Fibroblast of skin of right biceps (primary cell): ENCODE measurements at regions not wholly inside any gene's neighbourhood (a gene's known extent, or its start where the extent isn't known, plus 50 kb on each side); places are given as distances from the start of the nearest gene placed in this dataset.
A peak's percentile ranks its signal among the peaks of the same experiment; 100 is the strongest.

ENCODE experiments used
- DNase-seq: peaks from one replicate; pipeline ENCODE4 v3.0.0-alpha.2; 2013

GRCh38 chr12:28827861-28828260 is 321.2 kb upstream of the FAR2 start:
- no peak for DNase-seq

DNA sequence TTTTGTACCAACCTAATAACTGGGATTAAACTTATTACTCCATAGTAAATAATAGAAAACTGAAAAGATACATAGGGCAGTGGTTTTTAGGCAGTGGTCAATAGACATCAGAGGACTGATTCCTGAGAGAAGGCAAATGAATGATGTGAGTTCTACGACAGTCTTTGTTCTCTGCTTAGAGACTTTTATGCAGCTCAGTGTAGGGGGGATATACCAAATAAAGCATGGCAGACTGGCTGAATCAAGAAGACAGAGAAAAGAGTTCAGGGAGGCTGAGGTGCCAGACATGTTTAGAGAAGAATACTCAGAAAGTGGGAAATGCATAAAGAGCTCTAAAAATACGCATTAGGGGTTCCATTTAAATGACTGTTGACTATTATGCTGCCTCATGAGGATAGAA is 320.8 kb upstream of the FAR2 start:
- no peak for DNase-seq

GRCh38 chr12:28830491-28830890 is 318.6 kb upstream of the FAR2 start:
- DNase-seq, result no peak

DNA sequence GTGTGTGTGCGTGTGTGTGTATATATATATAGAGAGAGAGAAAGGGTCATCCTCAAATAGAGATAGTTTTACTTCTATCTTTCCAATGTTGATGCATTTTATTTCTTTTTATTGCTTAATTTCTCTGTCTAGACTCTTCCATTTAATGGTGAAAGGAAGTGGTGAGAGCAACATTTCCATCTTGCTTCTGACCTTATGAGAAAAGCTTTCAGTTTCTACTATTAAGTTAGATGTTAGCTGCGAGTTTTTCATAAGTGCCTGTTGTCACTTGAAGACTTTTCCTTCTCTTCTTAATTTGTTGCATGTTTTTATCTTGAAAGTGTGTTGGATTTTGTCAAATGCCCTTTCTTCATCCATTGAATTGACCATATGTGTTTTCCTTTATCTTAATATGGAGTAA is 304.4 kb upstream of the FAR2 start:
- DNase-seq, result no peak

- no peak for DNase-seq
Measured at GRCh38 chr12:28851781-28852180, 297.3 kb upstream of the FAR2 start.

DNA sequence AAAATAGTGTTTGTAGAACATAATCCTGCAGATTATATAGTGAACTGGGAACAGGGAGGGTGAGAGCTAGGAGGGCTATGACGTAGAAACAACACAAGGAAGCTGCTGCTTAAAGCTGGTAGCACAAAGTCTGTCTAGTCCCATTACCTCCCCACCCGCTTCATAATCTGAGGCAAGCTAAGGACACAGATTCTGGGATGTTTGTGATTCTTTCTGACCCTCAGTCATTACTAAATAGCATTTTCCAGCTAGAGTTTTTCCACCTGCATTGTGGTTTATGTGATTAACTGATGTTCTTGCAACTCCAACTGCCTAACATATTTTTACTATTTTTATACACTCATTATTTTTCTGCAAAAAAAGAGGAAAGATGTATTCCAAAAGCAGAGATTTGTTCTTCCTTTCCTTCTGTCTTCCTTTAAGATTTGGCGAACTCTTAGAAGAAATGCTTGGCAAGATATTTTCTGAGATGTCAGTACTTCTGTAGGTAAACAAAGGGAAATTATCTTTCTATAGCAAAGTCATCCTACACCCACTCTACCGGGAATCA is 293.2 kb upstream of the FAR2 start:
- no peak for DNase-seq

DNA sequence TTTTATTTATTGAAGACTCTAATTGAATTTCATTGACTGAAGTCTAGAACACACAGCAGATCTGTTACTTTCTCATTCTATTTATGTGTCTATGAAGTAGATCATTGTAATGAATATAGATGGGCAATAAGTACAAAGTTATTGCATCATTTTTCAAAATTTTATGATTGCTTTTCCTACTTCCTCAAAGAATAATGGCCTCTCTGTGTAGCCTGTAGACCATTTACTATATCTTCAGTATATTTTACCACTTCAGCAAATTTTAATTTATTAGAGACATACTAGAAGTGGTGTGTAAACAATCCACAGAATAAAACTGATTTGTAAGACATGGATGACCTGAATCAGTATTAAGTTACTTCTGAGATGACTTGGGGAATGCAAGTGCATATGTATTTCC is 291.7 kb upstream of the FAR2 start:
- no peak for DNase-seq

GRCh38 chr12:28859551-28859950 is 289.5 kb upstream of the FAR2 start:
- no peak for DNase-seq

DNA sequence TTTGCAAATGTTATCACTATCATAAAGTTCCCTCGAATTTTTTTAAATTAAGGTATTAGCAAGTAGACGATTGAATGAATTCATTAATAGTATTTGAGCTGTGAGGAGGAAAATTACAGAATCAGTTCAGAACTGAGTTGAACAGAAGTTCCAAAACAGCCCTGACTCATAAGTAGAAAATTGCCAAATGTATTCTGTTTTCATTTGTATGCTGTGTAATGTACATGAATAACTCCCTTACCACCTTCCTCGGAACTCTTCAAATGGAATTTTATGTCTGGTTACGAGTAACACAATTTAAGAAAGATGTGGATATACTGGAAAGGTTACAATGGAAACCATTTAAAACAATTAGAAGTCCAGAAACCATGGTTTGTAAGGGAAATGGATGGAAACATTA is 283.3 kb upstream of the FAR2 start:
- DNase-seq, result peak; percentile 25

GRCh38 chr12:28866296-28866695 is 282.8 kb upstream of the FAR2 start:
- DNase-seq, result no peak

DNA sequence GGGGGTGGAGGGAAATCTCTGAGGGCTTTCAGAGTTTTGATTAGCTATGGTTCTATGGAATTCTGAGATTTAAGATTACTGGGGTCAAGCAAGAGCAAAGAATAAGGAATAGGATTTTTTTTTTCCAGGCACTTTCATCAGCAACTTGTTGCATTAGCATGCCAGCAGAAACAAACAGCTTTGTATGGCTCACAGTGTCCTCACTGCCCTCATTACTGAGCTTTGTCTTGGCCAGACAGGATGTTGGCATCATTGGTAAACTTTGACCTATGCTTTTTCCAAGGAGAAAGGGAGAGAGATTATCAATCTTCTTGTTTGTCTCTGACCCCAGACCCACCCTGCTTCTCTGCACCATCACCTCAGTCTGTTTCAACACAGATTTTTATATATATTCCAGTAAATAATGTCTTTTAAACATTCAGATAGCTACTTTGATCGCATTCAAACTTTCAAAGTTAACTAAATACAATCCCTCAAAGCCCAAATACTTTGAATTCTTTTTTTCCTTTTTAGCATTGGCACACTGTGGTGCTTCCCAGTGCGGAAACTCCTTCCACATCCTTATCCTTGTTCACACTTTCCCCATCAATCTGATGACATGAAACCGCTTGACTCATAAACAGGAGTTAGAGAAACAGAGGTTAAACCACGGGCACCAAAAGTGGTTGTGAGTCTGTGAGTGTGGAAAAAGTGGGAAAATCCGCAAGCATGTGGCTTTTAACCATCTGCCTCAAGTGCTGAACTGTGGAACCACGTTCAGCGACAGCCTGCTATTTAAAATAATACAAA is 282.2 kb upstream of the FAR2 start:
- no peak for DNase-seq

DNA sequence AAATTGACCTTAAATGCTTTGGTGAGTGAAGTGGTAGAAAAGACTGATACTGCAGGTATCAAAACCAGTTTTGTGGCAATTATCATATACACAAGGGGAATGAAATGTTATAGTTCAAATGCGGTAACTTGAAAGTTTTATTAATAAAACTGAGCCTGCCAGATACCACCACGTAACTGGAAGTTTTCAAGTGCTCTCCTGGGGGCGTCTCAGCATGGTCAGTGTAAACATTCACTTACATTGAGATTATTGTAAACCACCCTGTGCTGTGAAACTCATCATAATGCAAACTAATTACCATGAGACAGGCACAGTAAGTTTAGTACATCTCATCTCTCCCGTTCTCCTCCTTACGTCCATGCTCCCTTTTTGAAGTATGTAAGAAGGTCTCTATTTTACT is 280.7 kb upstream of the FAR2 start:
- DNase-seq, result no peak

DNA sequence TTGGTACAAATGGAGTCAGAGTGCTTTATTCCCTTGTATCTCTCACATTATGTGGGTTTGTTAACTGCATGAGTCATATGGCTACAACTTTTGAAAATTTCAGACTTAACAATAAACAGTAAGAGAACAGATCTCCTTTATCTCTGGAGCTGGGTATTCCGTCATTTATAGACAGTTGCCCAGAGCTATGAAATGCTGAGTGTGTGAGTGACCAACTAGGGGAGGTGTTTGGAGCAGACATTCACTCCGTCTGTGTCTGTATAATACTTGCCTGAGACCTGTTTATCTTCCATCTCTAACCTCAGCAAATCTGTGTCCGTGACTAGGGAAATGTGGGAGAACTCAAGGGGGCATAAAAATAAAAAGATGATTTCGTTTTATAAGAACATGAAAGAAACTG is 279.9 kb upstream of the FAR2 start:
- DNase-seq, result peak; percentile 38

GRCh38 chr12:28870839-28871440 is 278.1 kb upstream of the FAR2 start:
- DNase-seq, result no peak

- DNase-seq, result peak; percentile 62
Measured at GRCh38 chr12:28872654-28873268, 276.3 kb upstream of the FAR2 start.

DNA sequence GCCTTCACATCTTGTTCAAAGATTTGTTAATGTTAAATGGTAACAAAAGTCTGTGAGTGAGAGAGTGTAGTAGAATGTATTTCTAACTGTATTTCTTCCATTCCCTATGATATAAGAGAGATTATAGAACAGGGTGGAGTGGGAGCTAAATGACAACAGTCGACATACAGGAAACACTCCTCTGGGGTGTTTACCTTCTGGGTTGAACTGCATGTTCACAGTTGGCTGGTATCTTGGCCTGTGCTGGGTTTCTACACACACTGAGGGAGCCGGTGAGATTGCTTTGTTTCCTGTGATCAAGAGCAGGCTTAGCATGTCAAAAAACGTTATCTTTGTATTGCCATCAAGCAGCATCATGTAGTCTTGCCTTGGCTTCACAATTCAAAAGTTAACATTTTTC is 274.3 kb upstream of the FAR2 start:
- DNase-seq, result no peak

GRCh38 chr12:28876196-28876798 is 272.8 kb upstream of the FAR2 start:
- DNase-seq, result peak; percentile 21

DNA sequence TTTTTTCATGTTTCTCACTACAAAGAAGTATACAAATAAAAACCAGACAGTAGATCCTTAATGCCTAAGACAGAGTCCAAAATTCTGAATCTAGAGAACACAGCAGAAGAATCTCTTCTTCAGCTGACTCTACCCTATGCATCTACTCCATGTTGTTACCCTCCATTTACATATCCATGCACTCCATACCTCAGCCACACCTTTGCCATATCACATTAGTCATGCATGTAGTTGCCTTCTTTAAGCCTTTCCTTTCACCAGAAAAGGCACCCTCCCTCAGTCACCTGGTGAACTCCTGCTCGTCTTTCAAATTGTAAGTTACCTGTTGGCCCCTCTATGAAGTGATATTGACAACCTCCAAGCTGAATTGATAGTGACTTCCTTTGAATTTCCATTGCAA is 271.2 kb upstream of the FAR2 start:
- no peak for DNase-seq

GRCh38 chr12:28878629-28879028 is 270.4 kb upstream of the FAR2 start:
- DNase-seq, result no peak

DNA sequence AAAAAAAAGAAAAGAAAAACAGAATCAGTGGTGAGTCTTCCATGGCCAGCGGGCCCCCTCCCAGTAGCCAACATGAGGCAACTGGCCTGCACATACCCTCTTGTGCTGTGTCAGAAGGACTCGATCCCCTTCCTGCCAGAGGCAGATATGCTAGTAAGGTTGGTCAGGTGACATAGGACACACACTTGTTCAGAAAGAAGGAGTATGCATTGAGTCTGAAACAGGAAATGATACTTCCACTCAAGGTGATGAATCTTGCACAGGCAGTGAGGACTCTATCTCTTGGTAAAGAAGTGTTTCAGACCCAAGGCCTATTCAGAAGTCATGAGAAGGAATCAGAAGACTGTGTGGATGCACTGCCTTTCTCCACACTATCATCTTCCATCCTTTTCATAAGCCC is 269.7 kb upstream of the FAR2 start:
- DNase-seq, result no peak

DNA sequence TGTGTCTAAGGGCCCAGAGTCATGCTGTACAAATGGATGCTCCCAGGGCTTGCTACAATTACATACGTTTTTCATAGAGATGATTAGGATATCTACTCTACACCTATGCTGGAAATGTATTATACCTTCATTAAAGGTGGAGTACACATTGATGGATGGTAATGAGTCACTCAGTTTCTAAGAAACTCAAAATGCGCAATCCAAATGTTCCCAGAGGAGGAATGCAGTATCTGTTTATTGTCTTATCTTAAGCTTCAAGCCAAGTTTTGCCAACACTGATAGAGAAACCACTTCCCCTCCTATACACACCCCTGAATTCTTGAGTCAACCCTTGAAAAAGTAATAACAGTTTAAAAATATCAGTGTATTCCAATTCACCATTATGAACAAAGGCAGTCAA is 266.6 kb upstream of the FAR2 start:
- peak; percentile 18 for DNase-seq

- no peak for DNase-seq
Measured at GRCh38 chr12:28883406-28883997, 265.6 kb upstream of the FAR2 start.
